ENCODE measurements at regions not wholly inside any gene's neighbourhood (a gene's known extent, or its start where the extent isn't known, plus 50 kb on each side); places are given as distances from the start of the nearest gene placed in this dataset.
A peak's percentile ranks its signal among the peaks of the same experiment; 100 is the strongest.

GRCh38 chr14:32021341-32021740, 55.8 kb upstream of the ARHGAP5 start:
- H3K18ac ChIP-seq (ENCODE audit: extremely low read depth, low read length): peak overlapping the region; percentile 27; the same call in 1 of the 2 replicates
- H3K14ac ChIP-seq (ENCODE audit: insufficient read length): no peak overlapping the region
- no peak overlapping the region for H3K56ac ChIP-seq (replicated peaks; ENCODE audit: insufficient read length, low read depth, low read length)
- 0 out of 2 replicates have a peak overlapping the region, but pooled peaks have one; percentile 24 for H2AK5ac ChIP-seq (ENCODE audit: low read depth, low read length)
- H3K4me3 ChIP-seq (ENCODE audit: extremely low read depth in 1 of 4, insufficient read depth in 2 of 4, low read depth in 3 of 4, low read length in 4 of 4): no peak overlapping the region
- H2AFZ ChIP-seq (ENCODE audit: low read length): 0 out of 2 replicates have a peak overlapping the region, but pooled peaks have one; percentile 1
- DNase-seq (ENCODE audit: low read depth in 1 of 2, low spot score in 2 of 2): no peak
- H4K5ac ChIP-seq (ENCODE audit: insufficient read length, low read depth, low read length): no peak overlapping the region
- H3K79me2 ChIP-seq (ENCODE audit: control insufficient read depth in 1 of 2, insufficient read depth in 2 of 2, low read length in 2 of 2): no peaks in the 10 kb centered on the region
- peak overlapping the region; percentile 4 for H3K4ac ChIP-seq (replicated peaks; ENCODE audit: insufficient read length, low read depth, low read length)
- peaks cover 0 to 3% (median 1%) of the 10 kb centered on the region in 4 experiments; a peak in 2 of 7 replicates for H3K4me1 ChIP-seq (replicated peaks in 1 of 4; ENCODE audit: control insufficient read depth in 3 of 4, insufficient read depth in 4 of 4, low read length in 3 of 4)
- no peaks in the 10 kb centered on the region for H3K9me3 ChIP-seq (ENCODE audit: insufficient read depth in 2 of 2, low read depth in 1 of 2, low read length in 1 of 2)
- H2BK120ac ChIP-seq (replicated peaks; ENCODE audit: low read depth, low read length): peak overlapping the region; percentile 92
- no peaks in the 10 kb centered on the region for H3K36me3 ChIP-seq (ENCODE audit: control insufficient read depth in 2 of 4, insufficient read depth in 4 of 4, low read length in 3 of 4)
- peak overlapping the region; percentile 91; the same call in 1 of the 2 replicates for H2BK5ac ChIP-seq (ENCODE audit: low read depth, low read length)
- ChIA-PET CTCF (ENCODE audit: partially characterized antibody) (interaction anchor here (0.8 to 2.0 kb wide), 2 partner anchors 8 to 607 kb away, joined by 3 to 4 read pairs; no protein-coding TSS in a partner anchor), POLR2A (ENCODE audit: partially characterized antibody) (no interaction called here)
- no peak for FAIRE-seq
- no peak overlapping the region for H4K8ac ChIP-seq (ENCODE audit: extremely low read depth, insufficient read depth, low read length)
- no peak overlapping the region for H3K9ac ChIP-seq (replicated peaks in 1 of 4; ENCODE audit: extremely low read depth in 1 of 4, low read depth in 3 of 4, low read length in 3 of 4)
- no peaks in the 10 kb centered on the region for H3K27me3 ChIP-seq (replicated peaks in 1 of 4; ENCODE audit: control insufficient read depth in 3 of 4, extremely low read depth in 1 of 4, insufficient read depth in 3 of 4, low read length in 3 of 4)
- no peak overlapping the region for H3K27ac ChIP-seq (ENCODE audit: low read depth, low read length)
- no peak for TF ChIP-seq CTCF (IDR thresholded peaks at IDR 0.05; ENCODE audit: control extremely low read depth in 1 of 3, insufficient read depth in 1 of 3, low read depth in 1 of 3, low read length in 3 of 3)
- no peak for TF ChIP-seq BRCA1 (IDR thresholded peaks at IDR 0.05; ENCODE audit: low read depth, low read length)
- no peak for TF ChIP-seq CEBPB (IDR thresholded peaks at IDR 0.05; ENCODE audit: low read depth, low read length)
- no peak for TF ChIP-seq EP300 (IDR thresholded peaks at IDR 0.05; ENCODE audit: borderline replicate concordance in 1 of 2, low read depth in 2 of 2, low read length in 2 of 2)
- no peak for TF ChIP-seq RFX5 (IDR thresholded peaks at IDR 0.05; ENCODE audit: borderline replicate concordance, low read depth, low read length)
- TF ChIP-seq MAFK (IDR thresholded peaks at IDR 0.05; ENCODE audit: low read depth, low read length): no peak
- TF ChIP-seq GTF2F1 (IDR thresholded peaks at IDR 0.05; ENCODE audit: borderline replicate concordance, low read depth, low read length): no peak
- no peak for TF ChIP-seq ASH2L (IDR thresholded peaks at IDR 0.05; ENCODE audit: low read length)
- no peak overlapping the region for H2BK12ac ChIP-seq (ENCODE audit: low read depth, low read length)
- H3K4me2 ChIP-seq (ENCODE audit: insufficient read depth in 1 of 2, low read depth in 2 of 2, low read length in 2 of 2): no peak overlapping the region
- no peaks in the 10 kb centered on the region for H3K79me1 ChIP-seq (ENCODE audit: low read depth, low read length)
- H3K23ac ChIP-seq (ENCODE audit: insufficient read length): no peak overlapping the region
- H2BK15ac ChIP-seq (ENCODE audit: low read length): no peak overlapping the region
- no peaks in the 10 kb centered on the region for H4K20me1 ChIP-seq (replicated peaks in 1 of 2; ENCODE audit: control insufficient read depth in 1 of 2, insufficient read depth in 2 of 2, low read length in 2 of 2)
- H3K23me2 ChIP-seq (ENCODE audit: low read depth, low read length): no peaks in the 10 kb centered on the region
- peak overlapping the region; percentile 44 for H4K91ac ChIP-seq (replicated peaks; ENCODE audit: insufficient read length, low read length)
- 82% methylated on average over 3 of the region's 3 CpGs; no CpG with 5 or more reads in 1 of the 2 experiments for WGBS, 2 experiments (ENCODE audit: extremely low coverage in 1 of 2, insufficient coverage in 1 of 2, insufficient read length in 1 of 2, insufficient replicate concordance in 2 of 2, low coverage in 1 of 2, low lambda C conversion rate in 2 of 2, missing lambda C conversion rate in 1 of 2)
- peak overlapping the region; percentile 43; the same call in 1 of the 2 replicates for H2BK20ac ChIP-seq (ENCODE audit: low read length)

Measured in H1 (cell line).